Body of pancreas (tissue), 4 donors: ENCODE measurements at regions not wholly inside any gene's neighbourhood (a gene's known extent, or its start where the extent isn't known, plus 50 kb on each side); places are given as distances from the start of the nearest gene placed in this dataset.

Source experiments
- ATAC-seq: fragments of 150-250 bp; one replicate; pipeline ENCODE4 v1.9.1; 2016
- DNase-seq, 4 donors: peaks; one replicate each; pipeline ENCODE4 v3.0.0-alpha.2; 2019
- H3K27ac ChIP-seq, 4 donors: fragments of 200-600 bp; sonication (generic); 1 replicate in 3 of 4; 2 replicates in 1 of 4; pipeline versions ENCODE4 v1.5.1 to v1.6.1; 2016 to 2019; ENCODE audit warnings: mild to moderate bottlenecking in 1 of 4, mixed read lengths in 1 of 4, moderate library complexity in 1 of 4
- H3K27me3 ChIP-seq, 2 donors: fragments of 200-600 bp; sonication (generic); one replicate each; pipeline ENCODE4 v1.6.0; 2016; ENCODE audit warnings: mild to moderate bottlenecking in 1 of 2
- H3K36me3 ChIP-seq, 2 donors: fragments of 200-600 bp; sonication (generic); replicated peaks in 1 of 2; 2 replicates each; pipeline ENCODE4 v1.5.1; 2016; ENCODE audit warnings: low read depth in 2 of 2; ENCODE audit not compliant: insufficient read depth in 1 of 2
- H3K4me1 ChIP-seq: fragments of 200-600 bp; sonication (generic); one replicate; pipeline ENCODE4 v1.6.0; 2016
- H3K4me3 ChIP-seq, 2 donors: fragments of 200-600 bp; sonication (generic); 1 replicate in 1 of 2; 2 replicates in 1 of 2; pipeline ENCODE4 v1.5.1; 2016 to 2019
- H3K9me3 ChIP-seq, 3 donors: fragments of 200-600 bp; sonication (generic); 1 replicate in 2 of 3; 2 replicates in 1 of 3; pipeline ENCODE4 v1.5.1; 2016
- CTCF ChIP-seq, 7 experiments: fragments of 450-650 bp in 4 of 7; fragments of 200-600 bp in 3 of 7; sonication (generic) in 3 of 7; IDR thresholded peaks; one replicate each; pipeline ENCODE4 v1.5.1; 2016 to 2019; ENCODE audit warnings: antibody characterized with exemption in 7 of 7
- POLR2A ChIP-seq, 3 donors: fragments of 450-650 bp; IDR thresholded peaks; one replicate each; pipeline ENCODE4 v1.6.1; 2016; ENCODE audit warnings: antibody characterized with exemption in 3 of 3, mild to moderate bottlenecking in 2 of 3
- WGBS, 2 donors: methylation state at CpG; one replicate each; pipeline ENCODE4 v1.1.5; 2017; 5-methylcytosine and 5-hydroxymethylcytosine counted together
- intact Hi-C: fragments of 100-400 bp; cut with DNase I; formaldehyde crosslinking; loops from one replicate; pipeline ENCODE4 v1.15.1; 2023

DNA sequence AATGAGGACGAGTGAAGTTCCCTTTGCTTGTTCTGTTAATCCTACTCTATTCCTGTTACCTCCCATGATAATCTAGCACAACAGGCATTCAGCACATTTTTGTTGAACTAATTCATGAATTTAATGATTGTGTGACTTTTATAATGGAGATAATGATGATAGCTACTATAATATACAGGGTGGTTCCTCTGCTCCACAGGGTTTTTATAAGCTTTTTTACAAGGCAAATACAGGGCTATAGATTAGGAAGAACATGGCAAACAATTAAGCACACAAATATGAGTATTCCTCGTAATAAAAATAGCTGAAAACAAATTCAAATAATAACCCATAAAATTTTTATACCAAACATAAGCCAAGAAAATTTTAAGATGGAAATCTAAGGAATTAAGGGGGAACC lies 145.6 kb upstream of the TMTC1 start:
- Histone ChIP-seq H3K36me3 (no peaks in the 10 kb centered on the region), H3K4me1 (no peaks in the 10 kb centered on the region), H3K27me3 (no peaks in the 10 kb centered on the region), H3K27ac (no peak overlapping the region), H3K4me3 (no peak overlapping the region), H3K9me3 (no peaks in the 10 kb centered on the region)
- intact Hi-C loops, result no loop called here
- WGBS, 2 donors, result 40 to 48% methylated on average over 2 of the region's 2 CpGs
- no peak for ATAC-seq
- DNase-seq, result no peak
- TF ChIP-seq CTCF (IDR thresholded peaks at IDR 0.05) (no peak), POLR2A (IDR thresholded peaks at IDR 0.05) (no peak)

DNA sequence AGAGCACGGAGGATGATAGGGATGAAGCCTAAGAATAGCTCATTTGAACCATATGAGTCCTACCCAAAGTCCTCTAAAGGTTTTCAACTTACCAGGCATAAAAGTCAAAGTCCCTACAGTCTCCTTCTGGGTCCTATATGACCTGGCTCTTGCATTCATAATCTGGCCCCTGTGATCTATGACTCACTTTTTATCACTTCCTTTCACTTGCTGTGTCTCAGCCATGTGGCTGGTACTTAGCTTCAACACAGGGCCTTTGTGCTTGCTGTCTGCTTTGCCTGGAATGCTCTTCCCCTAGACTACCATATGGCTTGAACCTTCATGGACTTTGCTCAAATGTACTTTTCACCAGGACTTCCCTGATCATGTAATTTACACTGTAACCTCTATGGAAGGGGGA lies 137.6 kb upstream of the TMTC1 start:
- Histone ChIP-seq H3K4me3 (no peak overlapping the region), H3K27ac (no peak overlapping the region), H3K36me3 (no peaks in the 10 kb centered on the region), H3K27me3 (no peaks in the 10 kb centered on the region), H3K4me1 (no peaks in the 10 kb centered on the region), H3K9me3 (no peaks in the 10 kb centered on the region)
- TF ChIP-seq POLR2A (IDR thresholded peaks at IDR 0.05) (no peak), CTCF (IDR thresholded peaks at IDR 0.05) (no peak)
- ATAC-seq (no peak), DNase-seq (no peak)
- intact Hi-C loops, result no loop called here
- 8 to 19% methylated on average over 1 of the region's 1 CpG for WGBS, 2 donors

GRCh38 chr12:29908157-29908556 lies 124.4 kb upstream of the TMTC1 start:
- intact Hi-C loops, result no loop called here
- 26 to 31% methylated on average over 1 of the region's 1 CpG for WGBS, 2 donors
- H3K4me3 ChIP-seq, result no peak overlapping the region

DNA sequence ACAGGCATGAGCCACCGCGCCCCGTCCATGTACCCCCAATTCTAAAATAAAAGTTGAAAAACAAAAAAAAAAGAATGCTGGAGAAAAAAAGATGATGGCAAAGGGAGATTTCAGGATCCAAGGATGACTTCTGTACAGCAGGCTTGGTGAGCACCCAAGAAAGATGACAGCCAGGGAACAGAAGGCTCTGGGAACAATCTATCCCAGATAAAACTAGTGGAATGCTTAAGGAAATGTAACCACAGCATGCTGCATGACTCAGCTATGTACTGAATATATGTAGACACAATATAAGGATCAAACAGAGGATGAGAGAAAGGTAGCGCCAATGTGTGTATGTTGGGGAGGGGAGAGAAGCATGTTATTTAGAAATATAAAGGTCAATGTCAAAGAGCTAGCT lies 123.7 kb upstream of the TMTC1 start:
- Histone ChIP-seq H3K4me3 (no peak overlapping the region), H3K27me3 (no peaks in the 10 kb centered on the region), H3K27ac (no peak overlapping the region), H3K36me3 (no peaks in the 10 kb centered on the region), H3K9me3 (no peaks in the 10 kb centered on the region), H3K4me1 (no peaks in the 10 kb centered on the region)
- DNase-seq, result no peak
- no peak for ATAC-seq
- intact Hi-C loops, result no loop called here
- TF ChIP-seq POLR2A (IDR thresholded peaks at IDR 0.05) (no peak), CTCF (IDR thresholded peaks at IDR 0.05) (no peak)
- 84 to 95% methylated on average over 4 of the region's 4 CpGs for WGBS, 2 donors

More at GRCh38 chr12:29908157-29908556, 124.4 kb upstream of the TMTC1 start:
- DNase-seq, result no peak
- H3K36me3 ChIP-seq, result no peaks in the 10 kb centered on the region
- no peaks in the 10 kb centered on the region for H3K27me3 ChIP-seq
- no peaks in the 10 kb centered on the region for H3K9me3 ChIP-seq
- no peak for ATAC-seq
- TF ChIP-seq CTCF (IDR thresholded peaks at IDR 0.05), result no peak
- no peak for TF ChIP-seq POLR2A (IDR thresholded peaks at IDR 0.05)
- no peak overlapping the region for H3K27ac ChIP-seq
- no peaks in the 10 kb centered on the region for H3K4me1 ChIP-seq

- Histone ChIP-seq H3K4me1 (no peaks in the 10 kb centered on the region), H3K9me3 (no peaks in the 10 kb centered on the region), H3K36me3 (no peaks in the 10 kb centered on the region), H3K27ac (no peak overlapping the region), H3K27me3 (no peaks in the 10 kb centered on the region), H3K4me3 (no peak overlapping the region)
- no peak for TF ChIP-seq CTCF (IDR thresholded peaks at IDR 0.05)
- ATAC-seq (no peak), DNase-seq (no peak)
- 32 to 53% methylated on average over 2 of the region's 2 CpGs for WGBS, 2 donors
- intact Hi-C loops, result no loop called here
Observed at GRCh38 chr12:29902043-29902442, 118.3 kb upstream of the TMTC1 start.
